NCI-H460 (cell line): ENCODE measurements at regions not wholly inside any gene's neighbourhood (a gene's known extent, or its start where the extent isn't known, plus 50 kb on each side); places are given as distances from the start of the nearest gene placed in this dataset.

Experiments
- DNase-seq: peaks from one replicate; pipeline ENCODE4 v3.0.0-alpha.2; 2016; ENCODE audit warnings: low read depth; ENCODE audit errors: extremely low read depth

- DNase-seq, result no peak
Observed at GRCh38 chr16:85381738-85382592, 231.2 kb upstream of the GSE1 start.

- no peak for DNase-seq
Observed at GRCh38 chr16:85382717-85383118, 230.4 kb upstream of the GSE1 start.

DNA sequence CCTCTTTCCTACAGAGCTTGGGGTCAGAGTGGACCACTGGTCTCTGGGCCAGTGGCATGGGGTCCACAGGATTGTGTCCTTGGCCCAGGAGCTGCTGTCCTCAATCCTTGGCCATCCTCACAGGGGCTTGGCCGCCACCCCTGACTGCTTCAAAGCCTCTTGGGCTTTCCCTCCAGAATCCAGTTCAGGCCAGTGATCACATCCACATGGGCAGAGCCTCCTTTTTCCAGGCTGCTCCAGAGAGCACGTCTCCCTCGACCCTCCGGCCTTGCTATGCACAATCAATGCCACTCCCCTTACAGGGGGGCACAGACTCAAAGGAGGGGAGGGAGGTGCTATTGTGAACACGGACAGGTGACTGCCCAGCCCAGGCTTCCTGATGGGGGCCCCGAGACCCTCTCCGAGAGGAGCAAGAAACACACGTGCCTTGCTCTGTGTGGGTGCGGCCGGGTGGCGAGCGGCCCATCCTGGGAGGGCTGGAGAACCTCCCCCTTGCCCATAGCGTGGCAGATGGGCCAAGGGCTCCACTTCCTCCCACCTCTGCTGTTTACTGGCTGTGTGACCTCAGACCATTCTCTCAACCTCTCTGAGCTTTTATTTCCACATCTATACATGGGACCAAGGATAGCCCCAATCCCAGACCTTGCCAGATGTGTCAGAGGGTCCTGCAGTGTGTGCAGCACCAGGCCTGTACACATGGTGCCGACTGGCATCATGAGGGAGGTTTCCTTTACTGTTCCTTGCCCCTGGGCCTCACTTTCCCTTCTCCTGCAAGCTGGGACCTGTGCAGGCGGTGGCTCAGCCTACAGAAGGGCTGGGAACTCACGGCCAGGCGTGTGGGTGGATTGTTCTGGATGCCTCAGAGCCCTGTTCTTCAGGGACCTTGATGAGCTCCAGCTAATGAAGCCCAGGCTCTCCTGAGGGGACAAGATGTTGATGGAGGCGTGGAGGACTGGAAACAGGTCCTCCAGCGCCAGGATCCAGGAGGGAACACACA lies 229.0 kb upstream of the GSE1 start:
- DNase-seq, result no peak

DNA sequence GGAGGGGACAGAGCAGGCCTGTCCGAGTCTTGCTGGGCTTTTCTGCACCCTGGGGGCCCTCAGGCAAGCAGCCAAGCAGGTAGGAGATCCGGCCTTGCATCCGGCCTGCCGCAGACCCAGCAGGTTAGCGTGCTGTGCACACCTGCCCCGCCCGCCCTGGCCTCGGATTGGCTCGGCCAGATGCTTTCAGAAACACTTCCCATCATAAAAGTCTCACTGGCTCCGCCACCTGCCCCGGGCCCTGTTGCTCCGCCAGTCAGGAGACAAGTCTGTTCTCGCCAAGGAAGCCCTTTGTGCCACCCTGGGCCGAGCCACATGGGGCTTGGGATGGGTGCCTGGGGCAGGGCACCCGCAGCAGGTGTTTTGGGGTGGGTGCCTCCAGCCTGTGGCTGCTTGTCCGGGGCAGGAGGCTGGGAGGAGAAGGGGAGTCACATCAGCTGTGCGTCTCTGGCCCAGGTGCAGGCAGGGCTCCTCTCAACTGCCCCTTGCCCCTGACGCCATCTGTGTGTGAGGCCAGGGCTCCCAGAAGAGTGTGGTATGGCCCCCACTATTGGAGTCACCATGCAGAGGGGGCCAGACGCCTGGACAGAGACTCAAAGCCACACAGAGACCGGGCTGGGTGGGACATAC lies 228.2 kb upstream of the GSE1 start:
- no peak for DNase-seq

DNA sequence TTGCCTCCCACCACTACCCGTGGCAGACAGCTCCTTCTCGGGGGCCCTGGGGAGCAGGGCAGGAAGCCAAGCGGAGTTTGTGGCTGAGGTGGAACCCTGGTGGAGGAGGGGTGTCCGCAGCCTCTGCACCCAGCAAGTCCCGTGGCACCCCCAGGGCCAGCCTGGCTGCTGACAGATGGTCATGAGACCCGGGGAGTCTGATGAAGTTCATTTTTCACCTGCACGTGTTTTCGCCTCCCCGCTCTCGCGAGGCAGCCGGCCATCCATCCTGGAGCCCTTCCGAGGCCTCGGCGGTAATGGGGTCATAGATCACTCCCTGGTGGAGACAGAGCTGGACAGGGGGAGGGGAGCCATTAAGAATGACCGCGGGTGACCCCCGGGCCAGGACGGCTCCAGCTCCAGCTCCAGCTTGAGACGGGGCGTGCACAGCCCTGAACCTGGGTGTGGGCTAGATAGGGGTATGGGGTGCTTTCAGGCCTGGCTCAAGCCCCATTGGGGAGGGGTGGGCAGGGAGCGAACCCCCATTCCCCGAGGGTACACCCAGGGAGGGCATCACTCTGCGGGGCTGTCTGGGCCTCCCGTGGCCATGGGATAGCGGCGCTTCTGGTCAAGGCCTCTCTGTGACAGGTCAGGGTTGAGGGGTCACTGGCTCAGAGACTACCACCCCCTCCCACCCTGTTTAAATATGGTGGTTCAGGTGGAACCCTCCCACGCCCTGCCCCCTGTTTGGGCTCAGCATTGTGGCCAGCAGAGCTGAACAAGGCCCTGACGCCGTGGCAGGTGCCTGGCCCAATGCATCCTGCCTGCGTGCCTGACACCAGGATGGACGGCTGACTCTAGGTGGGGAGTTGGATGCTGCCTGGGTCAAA lies 227.4 kb upstream of the GSE1 start:
- no peak for DNase-seq

GRCh38 chr16:85386467-85387170 lies 226.5 kb upstream of the GSE1 start:
- no peak for DNase-seq

- DNase-seq, result no peak
Observed at GRCh38 chr16:85387171-85387507, 226.0 kb upstream of the GSE1 start.

DNA sequence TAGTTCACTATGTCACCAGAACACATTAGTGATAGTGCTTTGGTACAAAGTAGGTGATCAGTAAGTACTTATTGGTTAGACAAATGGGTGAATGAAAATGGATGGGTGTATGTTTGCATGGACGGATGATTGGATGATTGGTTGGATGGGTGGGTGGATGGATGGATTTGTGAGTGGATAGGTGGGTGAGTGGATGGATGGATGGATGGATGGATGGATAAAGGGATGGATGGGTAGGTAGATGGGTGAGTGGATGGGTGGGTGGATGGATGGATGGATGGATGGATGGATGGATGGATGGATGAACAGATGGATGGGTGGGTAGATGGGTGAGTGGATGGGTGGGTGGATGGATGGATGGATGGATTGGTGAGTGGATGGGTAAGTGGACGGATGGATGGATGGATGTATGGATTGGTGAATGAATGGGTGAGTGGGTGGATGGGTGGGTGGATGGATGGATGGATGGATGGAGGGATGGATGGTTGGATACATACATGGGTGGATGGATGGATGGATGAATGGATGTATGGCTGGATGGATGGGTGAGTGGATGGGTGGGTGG lies 225.3 kb upstream of the GSE1 start:
- no peak for DNase-seq

DNA sequence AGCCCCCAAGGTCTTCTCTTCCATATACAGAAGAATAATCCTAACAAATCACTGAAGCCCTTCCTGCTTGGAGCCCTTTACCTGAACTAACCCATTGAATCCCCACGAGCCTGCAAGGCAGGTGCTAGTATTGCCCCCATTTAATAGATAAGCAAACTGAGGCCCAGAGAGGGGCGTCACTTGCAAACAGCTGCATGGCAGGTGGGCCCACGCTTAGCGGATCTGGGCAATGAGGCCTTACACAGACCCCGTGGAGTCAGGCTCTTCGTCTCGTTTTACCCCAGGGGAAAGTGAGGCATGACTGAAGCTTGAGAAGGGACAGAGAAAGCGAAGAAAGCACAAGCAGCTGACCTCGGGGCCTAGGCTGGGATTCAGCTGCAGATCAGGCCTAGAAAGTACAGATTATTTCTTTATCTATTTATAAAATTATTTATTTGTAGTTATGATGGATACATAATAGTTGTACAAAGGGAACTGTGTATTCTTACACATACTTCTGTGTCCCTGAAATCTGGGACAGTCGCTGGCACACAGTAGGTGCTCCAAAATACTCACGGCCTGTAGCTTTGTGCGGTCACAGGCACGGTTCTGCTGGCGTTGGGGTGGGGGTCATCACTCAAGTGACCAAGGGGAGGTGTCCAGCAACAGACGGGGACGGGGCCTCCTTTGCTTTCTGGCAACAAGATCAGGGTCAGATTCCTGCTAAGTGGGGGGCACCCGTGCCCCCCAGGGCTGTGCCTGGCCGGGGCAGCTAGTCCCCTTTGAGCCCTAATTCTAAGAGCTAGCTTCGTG lies 223.2 kb upstream of the GSE1 start:
- no peak for DNase-seq

- peak; percentile 57 for DNase-seq
Observed at GRCh38 chr16:85390511-85391174, 222.5 kb upstream of the GSE1 start.

GRCh38 chr16:85391175-85391707 lies 221.9 kb upstream of the GSE1 start:
- DNase-seq, result no peak

DNA sequence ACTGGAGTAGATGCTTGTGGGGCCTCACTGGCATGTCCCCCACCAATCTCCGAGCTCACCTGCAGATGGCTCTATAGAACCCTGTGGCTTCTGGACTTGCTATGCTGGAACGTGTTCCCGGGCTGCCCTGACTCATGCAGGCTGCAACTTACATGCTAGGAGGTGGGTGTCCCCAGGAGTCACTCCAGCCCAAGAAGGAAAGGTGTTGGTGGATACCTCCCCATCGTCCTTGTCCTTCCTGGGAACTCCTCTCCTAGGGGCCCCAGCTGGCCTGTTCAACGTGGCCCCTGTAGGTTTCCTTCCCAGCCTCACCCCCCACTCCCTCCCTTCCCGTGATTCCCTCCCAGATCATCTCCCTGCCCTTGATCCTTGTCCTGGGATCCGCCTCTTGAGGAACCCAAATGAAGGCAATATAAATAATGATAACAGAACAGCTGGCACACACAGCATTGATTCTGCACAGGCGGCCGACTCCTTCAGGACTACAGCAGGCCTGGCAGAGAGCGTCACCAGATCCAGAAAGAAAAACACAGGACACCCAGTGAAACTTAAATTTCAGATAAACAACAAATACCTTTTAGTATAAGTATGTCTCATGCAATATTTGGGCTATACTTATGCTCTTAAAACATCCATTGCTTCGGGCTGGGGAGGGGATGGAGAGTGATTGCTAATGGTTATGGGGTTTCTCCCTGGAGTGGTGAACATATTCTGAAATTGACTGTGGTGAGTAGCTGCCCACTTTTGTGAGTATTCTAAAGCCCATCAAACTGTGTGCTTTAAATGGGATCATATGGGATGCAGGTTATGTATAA lies 221.1 kb upstream of the GSE1 start:
- DNase-seq, result no peak

GRCh38 chr16:85392756-85393673 lies 220.1 kb upstream of the GSE1 start:
- no peak for DNase-seq

DNA sequence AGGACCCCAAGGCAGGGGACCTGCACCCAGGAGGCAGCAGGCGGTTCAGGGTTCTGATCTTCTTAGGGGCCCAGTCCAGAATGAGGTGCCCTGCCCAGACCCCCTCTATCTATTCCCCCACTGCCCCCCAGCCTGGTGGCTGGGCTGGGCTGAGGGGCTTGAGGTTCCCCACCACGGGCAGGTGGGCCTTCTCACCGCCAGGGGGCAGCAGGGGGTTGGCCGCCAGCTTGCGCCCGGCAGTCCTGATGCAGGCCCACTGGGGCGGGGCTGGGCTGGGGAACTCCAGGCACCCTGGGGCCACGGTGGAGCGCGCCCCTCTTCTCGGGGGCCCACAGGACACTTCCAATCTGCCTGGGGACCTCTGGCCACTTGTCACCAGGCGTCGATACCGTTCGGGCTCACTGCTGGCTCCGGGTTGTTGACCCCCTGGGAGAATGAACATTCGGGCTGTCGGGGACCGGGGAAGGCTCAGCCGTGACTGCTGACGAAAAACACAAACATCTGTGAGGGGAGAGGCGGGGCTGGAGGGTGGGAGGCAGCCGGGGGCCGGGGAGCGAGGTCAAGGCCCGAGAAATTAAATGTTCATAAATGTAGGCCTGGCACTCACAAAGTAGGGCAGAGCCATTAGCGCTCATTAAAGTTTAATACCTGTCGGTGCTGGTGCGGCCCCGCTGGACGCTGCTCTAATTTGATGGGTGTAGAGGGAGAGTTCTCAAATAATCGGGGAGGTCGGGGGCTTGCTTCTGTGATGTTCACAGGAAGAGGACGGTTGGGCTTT lies 219.3 kb upstream of the GSE1 start:
- no peak for DNase-seq
